H1 (cell line): ENCODE measurements at regions not wholly inside any gene's neighbourhood (a gene's known extent, or its start where the extent isn't known, plus 50 kb on each side); places are given as distances from the start of the nearest gene placed in this dataset.
A peak's percentile ranks its signal among the peaks of the same experiment; 100 is the strongest.

Source experiments
- CTCF ChIA-PET: fragments of 300-600 bp; sonication (Branson Sonifier 250); formaldehyde crosslinking; loops from one replicate; lab custom pipeline; 2021; ENCODE audit not compliant: partially characterized antibody; lab: Charles Lee
- POLR2A ChIA-PET: fragments of 300-600 bp; sonication (Branson Sonifier 250); formaldehyde crosslinking; loops from one replicate; lab custom pipeline; 2021; ENCODE audit warnings: inconsistent platforms; ENCODE audit not compliant: partially characterized antibody; lab: Charles Lee
- DNase-seq, 2 experiments: peaks; one replicate each; pipeline versions ENCODE4 v3.0.0 to v3.0.0-alpha.2; 2010 to 2022; ENCODE audit warnings: low spot score in 2 of 2, low read depth in 1 of 2, mixed read lengths in 1 of 2
- FAIRE-seq: peaks from 2 replicates; lab custom pipeline; 2011; peaks lifted over from hg19 to GRCh38; lab: Jason Lieb, UNC
- H2AFZ ChIP-seq: 2 replicates; pipeline ENCODE4 v1.8.1; 2012; ENCODE audit warnings: low read length, inconsistent platforms
- H2AK5ac ChIP-seq: 2 replicates; pipeline ENCODE4 v1.6.1; 2013; ENCODE audit warnings: low read depth, low read length
- H2BK120ac ChIP-seq: replicated peaks from 2 replicates; pipeline ENCODE3; 2013; ENCODE audit warnings: low read depth, low read length, inconsistent platforms
- H2BK12ac ChIP-seq: 2 replicates; pipeline ENCODE4 v1.6.1; 2013; ENCODE audit warnings: low read depth, low read length
- H2BK15ac ChIP-seq: 2 replicates; pipeline ENCODE4 v1.6.1; 2013; ENCODE audit warnings: low read length
- H2BK20ac ChIP-seq: 2 replicates; pipeline ENCODE4 v1.6.1; 2013; ENCODE audit warnings: low read length
- H2BK5ac ChIP-seq: 2 replicates; pipeline ENCODE4 v1.6.1; 2013; ENCODE audit warnings: low read depth, low read length
- H3K14ac ChIP-seq: 2 replicates; pipeline ENCODE4 v1.6.1; 2013; ENCODE audit warnings: inconsistent platforms; ENCODE audit not compliant: insufficient read length
- H3K18ac ChIP-seq: 2 replicates; pipeline ENCODE4 v1.6.1; 2013; ENCODE audit warnings: low read length; ENCODE audit errors: extremely low read depth
- H3K23ac ChIP-seq: 2 replicates; pipeline ENCODE4 v1.6.1; 2013; ENCODE audit warnings: inconsistent platforms; ENCODE audit not compliant: insufficient read length
- H3K23me2 ChIP-seq: 2 replicates; pipeline ENCODE4 v1.6.1; 2013; ENCODE audit warnings: low read depth, low read length
- H3K27ac ChIP-seq: 2 replicates; pipeline ENCODE4 v1.6.1; 2011; ENCODE audit warnings: low read depth, low read length, inconsistent platforms
- H3K27me3 ChIP-seq, 4 experiments: replicated peaks in 1 of 4; 1 replicate in 1 of 4; 2 replicates in 3 of 4; pipeline versions ENCODE4 v1.6.1 to v1.8.1; 2011 to 2013; ENCODE audit warnings: low read length in 3 of 4, mild to moderate bottlenecking in 3 of 4, inconsistent platforms in 2 of 4, mixed read lengths in 2 of 4, moderate library complexity in 1 of 4; ENCODE audit not compliant: control insufficient read depth in 3 of 4, insufficient read depth in 3 of 4; ENCODE audit errors: extremely low read depth in 1 of 4
- H3K36me3 ChIP-seq, 4 experiments: 2 replicates each; pipeline versions ENCODE4 v1.6.1 to v1.8.1; 2011 to 2013; ENCODE audit warnings: mild to moderate bottlenecking in 4 of 4, low read length in 3 of 4, moderate library complexity in 2 of 4, control low read depth in 1 of 4, inconsistent platforms in 1 of 4; ENCODE audit not compliant: insufficient read depth in 4 of 4, control insufficient read depth in 2 of 4
- H3K4ac ChIP-seq: replicated peaks from 2 replicates; pipeline ENCODE3; 2013; ENCODE audit warnings: low read length, low read depth, mixed read lengths, inconsistent platforms; ENCODE audit not compliant: insufficient read length
- H3K4me1 ChIP-seq, 4 experiments: replicated peaks in 1 of 4; 1 replicate in 1 of 4; 2 replicates in 3 of 4; pipeline versions ENCODE4 v1.6.1 to v1.8.1; 2011 to 2013; ENCODE audit warnings: low read length in 3 of 4, inconsistent platforms in 2 of 4, mixed read lengths in 1 of 4; ENCODE audit not compliant: insufficient read depth in 4 of 4, control insufficient read depth in 3 of 4
- H3K4me2 ChIP-seq, 2 experiments: 2 replicates each; pipeline versions ENCODE4 v1.6.1 to v1.8.1; 2011 to 2013; ENCODE audit warnings: low read depth in 2 of 2, low read length in 2 of 2, control low read depth in 1 of 2, inconsistent platforms in 1 of 2, mild to moderate bottlenecking in 1 of 2; ENCODE audit not compliant: insufficient read depth in 1 of 2
- H3K4me3 ChIP-seq, 4 experiments: fragments of 200-600, 300-600 bp in 1 of 4; sonication (generic), shearing (Covaris generic), sonication (Bioruptor Twin) in 1 of 4; 2 replicates each; pipeline versions ENCODE4 v1.5.1 to v1.8.1; 2011 to 2016; ENCODE audit warnings: low read length in 4 of 4, low read depth in 3 of 4, control low read depth in 2 of 4, inconsistent platforms in 2 of 4, mild to moderate bottlenecking in 2 of 4, mixed read lengths in 1 of 4, moderate library complexity in 1 of 4; ENCODE audit not compliant: insufficient read depth in 2 of 4; ENCODE audit errors: extremely low read depth in 1 of 4
- H3K56ac ChIP-seq: replicated peaks from 2 replicates; pipeline ENCODE3; 2013; ENCODE audit warnings: low read depth, mild to moderate bottlenecking, mixed read lengths, low read length, inconsistent platforms; ENCODE audit not compliant: insufficient read length
- H3K79me1 ChIP-seq: 2 replicates; pipeline ENCODE4 v1.6.1; 2013; ENCODE audit warnings: low read depth, low read length, control low read depth
- H3K79me2 ChIP-seq, 2 experiments: 2 replicates each; pipeline versions ENCODE4 v1.6.1 to v1.8.1; 2012 to 2013; ENCODE audit warnings: low read length in 2 of 2, mild to moderate bottlenecking in 2 of 2, inconsistent platforms in 1 of 2; ENCODE audit not compliant: insufficient read depth in 2 of 2, control insufficient read depth in 1 of 2
- H3K9ac ChIP-seq, 4 experiments: replicated peaks in 1 of 4; 1 replicate in 1 of 4; 2 replicates in 3 of 4; pipeline versions ENCODE4 v1.6.1 to v1.8.1; 2011 to 2013; ENCODE audit warnings: low read depth in 3 of 4, low read length in 3 of 4, control low read depth in 2 of 4, mild to moderate bottlenecking in 2 of 4, moderate library complexity in 2 of 4, inconsistent platforms in 1 of 4; ENCODE audit errors: extremely low read depth in 1 of 4
- H3K9me3 ChIP-seq, 2 experiments: 2 replicates each; pipeline versions ENCODE4 v1.6.1 to v1.8.1; 2012 to 2013; ENCODE audit warnings: mild to moderate bottlenecking in 2 of 2, moderate library complexity in 2 of 2, control low read depth in 1 of 2, inconsistent platforms in 1 of 2, low read depth in 1 of 2, low read length in 1 of 2, mixed read lengths in 1 of 2; ENCODE audit not compliant: insufficient read depth in 2 of 2
- H4K20me1 ChIP-seq, 2 experiments: replicated peaks in 1 of 2; 2 replicates each; pipeline versions ENCODE3 to v1.8.1; 2011 to 2013; ENCODE audit warnings: inconsistent platforms in 2 of 2, low read length in 2 of 2, mild to moderate bottlenecking in 1 of 2; ENCODE audit not compliant: insufficient read depth in 2 of 2, control insufficient read depth in 1 of 2
- H4K5ac ChIP-seq: 2 replicates; pipeline ENCODE4 v1.6.1; 2013; ENCODE audit warnings: low read length, low read depth, mixed read lengths, inconsistent platforms; ENCODE audit not compliant: insufficient read length
- H4K8ac ChIP-seq: 2 replicates; pipeline ENCODE4 v1.8.0; 2013; ENCODE audit warnings: mild to moderate bottlenecking, moderate library complexity, low read length, inconsistent platforms; ENCODE audit not compliant: insufficient read depth; ENCODE audit errors: extremely low read depth
- H4K91ac ChIP-seq: replicated peaks from 2 replicates; pipeline ENCODE3; 2013; ENCODE audit warnings: low read length, mixed read lengths, inconsistent platforms; ENCODE audit not compliant: insufficient read length
- CBX5 ChIP-seq: fragments of 300-800, 300-1000 bp; sonication (generic); IDR thresholded peaks from 2 replicates; pipeline ENCODE4 v1.7.1; 2016; ENCODE audit warnings: antibody characterized with exemption, low read length, low read depth
- CEBPB ChIP-seq: IDR thresholded peaks from 2 replicates; pipeline ENCODE4 v1.6.1; 2012; ENCODE audit warnings: low read depth, low read length
- CHD2 ChIP-seq: IDR thresholded peaks from 2 replicates; pipeline ENCODE4 v1.6.1; 2012; ENCODE audit warnings: low read length, improper control_type of control experiment
- CTBP2 ChIP-seq: IDR thresholded peaks from 2 replicates; pipeline ENCODE4 v1.7.0; 2011; ENCODE audit warnings: borderline replicate concordance, mild to moderate bottlenecking, moderate library complexity, mixed read lengths, low read length; ENCODE audit not compliant: insufficient read depth, insufficient read length
- POLR2A ChIP-seq, 2 experiments: IDR thresholded peaks; 1 replicate in 1 of 2; 2 replicates in 1 of 2; pipeline ENCODE4 v1.6.1; 2011; ENCODE audit warnings: low read depth in 2 of 2, low read length in 2 of 2, mild to moderate bottlenecking in 2 of 2; ENCODE audit errors: control extremely low read depth in 1 of 2
- SP4 ChIP-seq: IDR thresholded peaks from 2 replicates; pipeline ENCODE4 v1.6.1; 2012; ENCODE audit warnings: low read length, inconsistent platforms
- SRF ChIP-seq: IDR thresholded peaks from 2 replicates; pipeline ENCODE4 v1.6.1; 2011; ENCODE audit warnings: mild to moderate bottlenecking, low read depth, low read length, moderate library complexity
- TAF1 ChIP-seq: IDR thresholded peaks from 2 replicates; pipeline ENCODE4 v1.6.1; 2011; ENCODE audit warnings: mild to moderate bottlenecking, low read depth, low read length
- WGBS, 2 experiments: shearing (Covaris generic) in 1 of 2; methylation state at CpG; one replicate each; pipeline versions ENCODE4 v1.1.6 to v1.1.7; 2013 to 2015; ENCODE audit warnings: low lambda C conversion rate in 2 of 2, mixed read lengths in 2 of 2, inconsistent platforms in 1 of 2, low coverage in 1 of 2, missing lambda C conversion rate in 1 of 2; ENCODE audit not compliant: insufficient replicate concordance in 2 of 2, insufficient coverage in 1 of 2, insufficient read length in 1 of 2; ENCODE audit errors: extremely low coverage in 1 of 2, missing lambda C conversion rate in 1 of 2; 5-methylcytosine and 5-hydroxymethylcytosine counted together
- TF ChIP-seq, protein P1 (sequence below): IDR thresholded peaks from 2 replicates; pipeline ENCODE4 v1.6.1; 2012; ENCODE audit warnings: low read length, inconsistent platforms

DNA sequence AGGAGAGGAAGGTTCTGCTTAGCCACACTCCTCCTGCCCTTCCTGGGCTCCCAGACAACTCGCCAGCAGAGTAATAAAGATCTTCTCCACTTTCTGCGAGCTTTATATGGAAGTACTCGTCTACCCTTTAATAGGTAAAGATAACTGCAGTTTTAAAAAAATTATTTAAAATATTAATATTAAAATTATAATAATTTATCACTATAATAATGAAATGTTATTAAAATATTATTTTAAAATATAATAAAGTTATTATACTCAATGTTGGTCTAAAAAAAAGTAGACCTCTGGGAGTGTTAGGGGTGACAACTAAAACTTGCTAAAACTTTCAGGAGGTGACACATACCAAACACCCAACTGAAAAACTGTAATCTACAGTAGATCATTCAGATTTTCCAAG, 81.5 kb downstream of the RBM43 start:
- no peak overlapping the region for H4K8ac ChIP-seq
- H4K91ac ChIP-seq = peak overlapping the region; percentile 44
- H3K79me1 ChIP-seq = no peaks in the 10 kb centered on the region
- 88% methylated on average over 3 of the region's 3 CpGs; no CpG with 5 or more reads in 1 of the 2 experiments for WGBS, 2 experiments
- H3K4me3 ChIP-seq = no peak overlapping the region
- no peak for TF ChIP-seq POLR2A (IDR thresholded peaks at IDR 0.05; ENCODE audit: control extremely low read depth in 1 of 2, low read depth in 2 of 2, low read length in 2 of 2)
- no peak for TF ChIP-seq SP4
- TF ChIP-seq, protein P1, sequence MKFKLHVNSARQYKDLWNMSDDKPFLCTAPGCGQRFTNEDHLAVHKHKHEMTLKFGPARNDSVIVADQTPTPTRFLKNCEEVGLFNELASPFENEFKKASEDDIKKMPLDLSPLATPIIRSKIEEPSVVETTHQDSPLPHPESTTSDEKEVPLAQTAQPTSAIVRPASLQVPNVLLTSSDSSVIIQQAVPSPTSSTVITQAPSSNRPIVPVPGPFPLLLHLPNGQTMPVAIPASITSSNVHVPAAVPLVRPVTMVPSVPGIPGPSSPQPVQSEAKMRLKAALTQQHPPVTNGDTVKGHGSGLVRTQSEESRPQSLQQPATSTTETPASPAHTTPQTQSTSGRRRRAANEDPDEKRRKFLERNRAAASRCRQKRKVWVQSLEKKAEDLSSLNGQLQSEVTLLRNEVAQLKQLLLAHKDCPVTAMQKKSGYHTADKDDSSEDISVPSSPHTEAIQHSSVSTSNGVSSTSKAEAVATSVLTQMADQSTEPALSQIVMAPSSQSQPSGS = no peak
- TF ChIP-seq TAF1 = no peak
- no peak for TF ChIP-seq CHD2
- TF ChIP-seq CEBPB = no peak
- TF ChIP-seq SRF = no peak
- no peak for TF ChIP-seq CBX5
- TF ChIP-seq CTBP2 = no peak
- no peak overlapping the region for H3K27ac ChIP-seq
- H3K23me2 ChIP-seq = no peaks in the 10 kb centered on the region
- H3K9ac ChIP-seq = no peak overlapping the region; a peak in 1 of 7 replicates
- H3K18ac ChIP-seq = no peak overlapping the region
- H3K27me3 ChIP-seq = 0 out of 7 replicates have a peak, but pooled peaks cover 0 to 2% (median 0%) of the 10 kb centered on the region in 4 experiments
- H3K4ac ChIP-seq = no peak overlapping the region
- no peaks in the 10 kb centered on the region for H3K9me3 ChIP-seq
- no peak overlapping the region for H3K23ac ChIP-seq
- H2BK20ac ChIP-seq = 0 out of 2 replicates have a peak overlapping the region, but pooled peaks have one; percentile 27
- no peak overlapping the region for H2BK120ac ChIP-seq
- H4K20me1 ChIP-seq = no peaks in the 10 kb centered on the region
- no peak overlapping the region for H2AFZ ChIP-seq
- no peak overlapping the region for H2BK12ac ChIP-seq
- DNase-seq = no peak
- FAIRE-seq = no peak
- no peak overlapping the region for H2BK5ac ChIP-seq
- H3K4me2 ChIP-seq = no peak overlapping the region
- no peaks in the 10 kb centered on the region for H3K36me3 ChIP-seq
- no peak overlapping the region for H3K56ac ChIP-seq
- H4K5ac ChIP-seq = no peak overlapping the region
- ChIA-PET CTCF (no interaction called here), POLR2A (no interaction called here)
- peaks cover 0 to 16% (median 10%) of the 10 kb centered on the region in 4 experiments; a peak in 5 of 7 replicates for H3K4me1 ChIP-seq
- H3K14ac ChIP-seq = no peak overlapping the region
- no peaks in the 10 kb centered on the region for H3K79me2 ChIP-seq
- no peak overlapping the region for H2AK5ac ChIP-seq
- no peak overlapping the region for H2BK15ac ChIP-seq
